ENCODE measurements at regions not wholly inside any gene's neighbourhood (a gene's known extent, or its start where the extent isn't known, plus 50 kb on each side); places are given as distances from the start of the nearest gene placed in this dataset.

DNA sequence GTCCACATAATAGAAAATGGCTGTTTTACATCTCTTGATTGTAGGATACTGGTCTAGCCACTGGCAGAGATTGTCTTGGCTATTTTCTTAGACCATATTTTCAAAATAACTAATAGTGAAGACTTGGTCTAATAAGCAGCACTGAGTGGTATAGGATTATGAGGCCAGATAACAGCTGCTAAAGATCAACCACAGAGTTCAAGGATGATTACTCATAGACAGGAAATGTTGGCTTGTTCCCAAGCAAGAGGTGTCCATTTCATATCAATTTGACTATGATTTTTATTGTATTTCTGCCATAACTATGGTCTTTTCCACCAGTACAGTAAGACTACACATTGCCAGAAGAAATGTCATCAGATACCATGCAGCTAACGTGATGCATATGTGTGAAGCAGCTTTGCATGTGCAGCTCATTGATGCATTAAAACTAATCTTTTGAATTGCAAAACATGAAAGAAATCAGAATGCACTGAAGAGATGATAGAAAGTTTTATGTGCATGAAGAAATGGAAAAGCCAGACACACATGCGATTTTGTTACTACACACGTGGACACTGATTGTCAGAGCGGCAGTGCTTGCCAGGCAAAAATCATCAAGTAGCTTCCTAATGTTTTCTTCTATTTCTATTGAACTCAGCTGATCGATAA, 693.3 kb downstream of the CDH11 start:
- TF ChIP-seq CREB1 (IDR thresholded peaks at IDR 0.05; ENCODE audit: low read depth): no peak
- TF ChIP-seq TEAD4 (IDR thresholded peaks at IDR 0.05): no peak
- no peak for TF ChIP-seq TAF1 (IDR thresholded peaks at IDR 0.05; ENCODE audit: low read depth)
- no peak for TF ChIP-seq FOXM1 (IDR thresholded peaks at IDR 0.05; ENCODE audit: borderline replicate concordance, low read depth)
- TF ChIP-seq MAX (IDR thresholded peaks at IDR 0.05): no peak
- TF ChIP-seq YY1 (IDR thresholded peaks at IDR 0.05; ENCODE audit: low read depth): no peak
- no peak for TF ChIP-seq TCF12 (IDR thresholded peaks at IDR 0.05; ENCODE audit: low read depth)
- TF ChIP-seq, protein P1, sequence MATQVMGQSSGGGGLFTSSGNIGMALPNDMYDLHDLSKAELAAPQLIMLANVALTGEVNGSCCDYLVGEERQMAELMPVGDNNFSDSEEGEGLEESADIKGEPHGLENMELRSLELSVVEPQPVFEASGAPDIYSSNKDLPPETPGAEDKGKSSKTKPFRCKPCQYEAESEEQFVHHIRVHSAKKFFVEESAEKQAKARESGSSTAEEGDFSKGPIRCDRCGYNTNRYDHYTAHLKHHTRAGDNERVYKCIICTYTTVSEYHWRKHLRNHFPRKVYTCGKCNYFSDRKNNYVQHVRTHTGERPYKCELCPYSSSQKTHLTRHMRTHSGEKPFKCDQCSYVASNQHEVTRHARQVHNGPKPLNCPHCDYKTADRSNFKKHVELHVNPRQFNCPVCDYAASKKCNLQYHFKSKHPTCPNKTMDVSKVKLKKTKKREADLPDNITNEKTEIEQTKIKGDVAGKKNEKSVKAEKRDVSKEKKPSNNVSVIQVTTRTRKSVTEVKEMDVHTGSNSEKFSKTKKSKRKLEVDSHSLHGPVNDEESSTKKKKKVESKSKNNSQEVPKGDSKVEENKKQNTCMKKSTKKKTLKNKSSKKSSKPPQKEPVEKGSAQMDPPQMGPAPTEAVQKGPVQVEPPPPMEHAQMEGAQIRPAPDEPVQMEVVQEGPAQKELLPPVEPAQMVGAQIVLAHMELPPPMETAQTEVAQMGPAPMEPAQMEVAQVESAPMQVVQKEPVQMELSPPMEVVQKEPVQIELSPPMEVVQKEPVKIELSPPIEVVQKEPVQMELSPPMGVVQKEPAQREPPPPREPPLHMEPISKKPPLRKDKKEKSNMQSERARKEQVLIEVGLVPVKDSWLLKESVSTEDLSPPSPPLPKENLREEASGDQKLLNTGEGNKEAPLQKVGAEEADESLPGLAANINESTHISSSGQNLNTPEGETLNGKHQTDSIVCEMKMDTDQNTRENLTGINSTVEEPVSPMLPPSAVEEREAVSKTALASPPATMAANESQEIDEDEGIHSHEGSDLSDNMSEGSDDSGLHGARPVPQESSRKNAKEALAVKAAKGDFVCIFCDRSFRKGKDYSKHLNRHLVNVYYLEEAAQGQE (IDR thresholded peaks at IDR 0.05; ENCODE audit: low read depth): no peak
- TF ChIP-seq CEBPB (IDR thresholded peaks at IDR 0.05): no peak
- TF ChIP-seq ZBTB7A (IDR thresholded peaks at IDR 0.05; ENCODE audit: low read depth): no peak
- TF ChIP-seq NFIC (IDR thresholded peaks at IDR 0.05): no peak
- TF ChIP-seq, protein P2, sequence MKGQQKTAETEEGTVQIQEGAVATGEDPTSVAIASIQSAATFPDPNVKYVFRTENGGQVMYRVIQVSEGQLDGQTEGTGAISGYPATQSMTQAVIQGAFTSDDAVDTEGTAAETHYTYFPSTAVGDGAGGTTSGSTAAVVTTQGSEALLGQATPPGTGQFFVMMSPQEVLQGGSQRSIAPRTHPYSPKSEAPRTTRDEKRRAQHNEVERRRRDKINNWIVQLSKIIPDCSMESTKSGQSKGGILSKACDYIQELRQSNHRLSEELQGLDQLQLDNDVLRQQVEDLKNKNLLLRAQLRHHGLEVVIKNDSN (IDR thresholded peaks at IDR 0.05): no peak
- TF ChIP-seq EGR1 (IDR thresholded peaks at IDR 0.05): no peak
- TF ChIP-seq RAD21 (IDR thresholded peaks at IDR 0.05; ENCODE audit: low read depth): no peak
- TF ChIP-seq EP300 (IDR thresholded peaks at IDR 0.05; ENCODE audit: borderline replicate concordance): no peak

DNA sequence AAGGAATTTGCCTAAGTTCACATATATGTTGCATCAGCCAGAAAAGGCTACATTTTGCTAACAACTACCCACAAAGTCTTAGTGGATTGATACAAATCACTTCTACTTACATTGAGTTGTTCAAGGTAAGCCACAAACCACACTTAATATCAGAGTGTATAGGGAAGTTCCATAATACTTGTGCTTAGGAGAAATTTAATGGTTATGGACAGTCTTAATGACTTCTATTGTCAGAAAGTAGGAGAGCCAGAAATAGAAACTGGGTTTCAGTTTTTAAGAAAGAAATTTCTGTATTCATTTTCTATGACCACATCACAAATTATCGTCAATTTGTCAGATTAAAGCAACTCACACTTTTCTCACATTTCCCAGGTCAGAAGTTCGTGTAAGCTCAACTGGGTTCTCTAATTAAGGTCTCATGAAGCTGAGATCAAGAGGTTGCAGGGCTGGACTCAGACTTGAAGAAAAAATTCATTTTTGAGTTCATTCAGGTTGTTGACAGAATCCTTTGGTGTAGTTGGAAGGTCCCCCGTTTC, 695.7 kb downstream of the CDH11 start:
- TF ChIP-seq FOXM1 (IDR thresholded peaks at IDR 0.05; ENCODE audit: borderline replicate concordance, low read depth) (no peak), MAX (IDR thresholded peaks at IDR 0.05) (no peak), EGR1 (IDR thresholded peaks at IDR 0.05) (no peak), TEAD4 (IDR thresholded peaks at IDR 0.05) (no peak), ZBTB7A (IDR thresholded peaks at IDR 0.05; ENCODE audit: low read depth) (no peak), NFIC (IDR thresholded peaks at IDR 0.05) (no peak), TAF1 (IDR thresholded peaks at IDR 0.05; ENCODE audit: low read depth) (no peak), RAD21 (IDR thresholded peaks at IDR 0.05; ENCODE audit: low read depth) (no peak), EP300 (IDR thresholded peaks at IDR 0.05; ENCODE audit: borderline replicate concordance) (no peak), YY1 (IDR thresholded peaks at IDR 0.05; ENCODE audit: low read depth) (no peak), CREB1 (IDR thresholded peaks at IDR 0.05; ENCODE audit: low read depth) (no peak), CEBPB (IDR thresholded peaks at IDR 0.05) (no peak), TCF12 (IDR thresholded peaks at IDR 0.05; ENCODE audit: low read depth) (no peak)
- TF ChIP-seq, protein P2 (IDR thresholded peaks at IDR 0.05): no peak
- TF ChIP-seq, protein P1 (IDR thresholded peaks at IDR 0.05; ENCODE audit: low read depth): no peak

DNA sequence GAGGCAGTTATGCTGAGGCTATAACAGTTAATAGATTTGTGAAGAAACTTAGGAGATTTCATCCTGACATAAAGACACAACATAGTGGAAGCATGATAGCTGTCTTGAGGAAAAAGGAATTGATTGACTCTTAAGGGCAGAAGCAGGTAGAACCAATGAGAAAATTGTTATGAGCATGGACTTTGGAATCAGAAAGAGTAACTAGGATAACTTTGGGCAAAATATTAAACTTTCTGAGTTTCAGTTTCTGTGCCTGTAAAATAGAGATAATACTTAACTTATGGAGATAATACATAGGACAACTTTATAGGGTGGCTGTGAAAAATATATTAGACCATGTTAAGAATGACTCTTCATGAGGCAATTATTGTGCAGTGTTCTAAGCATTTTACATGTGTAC, 696.5 kb downstream of the CDH11 start:
- TF ChIP-seq EP300 (IDR thresholded peaks at IDR 0.05; ENCODE audit: borderline replicate concordance) (no peak), CEBPB (IDR thresholded peaks at IDR 0.05) (no peak), NFIC (IDR thresholded peaks at IDR 0.05) (no peak)

- no peak for TF ChIP-seq EP300 (IDR thresholded peaks at IDR 0.05; ENCODE audit: borderline replicate concordance)
- no peak for TF ChIP-seq TAF1 (IDR thresholded peaks at IDR 0.05; ENCODE audit: low read depth)
- no peak for TF ChIP-seq MAX (IDR thresholded peaks at IDR 0.05)
- no peak for TF ChIP-seq CEBPB (IDR thresholded peaks at IDR 0.05)
These were observed 699.6 kb downstream of the CDH11 start for GRCh38 chr16:64422259-64422658.

- TF ChIP-seq CREB1 (IDR thresholded peaks at IDR 0.05; ENCODE audit: low read depth) (no peak), TCF12 (IDR thresholded peaks at IDR 0.05; ENCODE audit: low read depth) (no peak), CEBPB (IDR thresholded peaks at IDR 0.05) (no peak), FOXM1 (IDR thresholded peaks at IDR 0.05; ENCODE audit: borderline replicate concordance, low read depth) (no peak), NFIC (IDR thresholded peaks at IDR 0.05) (no peak), EP300 (IDR thresholded peaks at IDR 0.05; ENCODE audit: borderline replicate concordance) (no peak), TEAD4 (IDR thresholded peaks at IDR 0.05) (no peak), EGR1 (IDR thresholded peaks at IDR 0.05) (no peak), TAF1 (IDR thresholded peaks at IDR 0.05; ENCODE audit: low read depth) (no peak), RAD21 (IDR thresholded peaks at IDR 0.05; ENCODE audit: low read depth) (no peak), YY1 (IDR thresholded peaks at IDR 0.05; ENCODE audit: low read depth) (no peak), ZBTB7A (IDR thresholded peaks at IDR 0.05; ENCODE audit: low read depth) (no peak), MAX (IDR thresholded peaks at IDR 0.05) (no peak)
- TF ChIP-seq, protein P2 (IDR thresholded peaks at IDR 0.05): no peak
- TF ChIP-seq, protein P1 (IDR thresholded peaks at IDR 0.05; ENCODE audit: low read depth): no peak
These were observed 700.3 kb downstream of the CDH11 start for GRCh38 chr16:64421515-64421914.
